NT2/D1 (cell line): ENCODE measurements at regions not wholly inside any gene's neighbourhood (a gene's known extent, or its start where the extent isn't known, plus 50 kb on each side); places are given as distances from the start of the nearest gene placed in this dataset.

Source experiments
- DNase-seq: peaks from one replicate; pipeline ENCODE4 v3.0.0-alpha.2; 2011; ENCODE audit warnings: low read depth, low spot score
- H3K27me3 ChIP-seq: 2 replicates; pipeline ENCODE4 v1.6.0; 2011; ENCODE audit warnings: mild to moderate bottlenecking; ENCODE audit not compliant: insufficient read length, insufficient read depth
- H3K36me3 ChIP-seq: 2 replicates; pipeline ENCODE4 v1.6.1; 2011; ENCODE audit warnings: mild to moderate bottlenecking, low read length, mixed read lengths; ENCODE audit not compliant: insufficient read depth, insufficient read length
- H3K4me1 ChIP-seq: 2 replicates; pipeline ENCODE4 v1.5.1; 2011; ENCODE audit not compliant: insufficient read depth, insufficient read length
- H3K4me3 ChIP-seq: 2 replicates; pipeline ENCODE4 v1.5.1; 2011; ENCODE audit warnings: low read depth; ENCODE audit not compliant: insufficient read length
- H3K9ac ChIP-seq: 2 replicates; pipeline ENCODE4 v1.6.0; 2011; ENCODE audit warnings: low read depth; ENCODE audit not compliant: insufficient read length
- H3K9me3 ChIP-seq: 2 replicates; pipeline ENCODE4 v1.5.1; 2011; ENCODE audit warnings: mild to moderate bottlenecking, low read length; ENCODE audit not compliant: insufficient read depth
- SUZ12 ChIP-seq: IDR thresholded peaks from 2 replicates; pipeline ENCODE4 v1.6.1; 2011; ENCODE audit not compliant: insufficient read length, insufficient read depth; ENCODE audit errors: extremely low read depth
- YY1 ChIP-seq: IDR thresholded peaks from 2 replicates; pipeline ENCODE4 v1.6.1; 2011; ENCODE audit not compliant: insufficient read length, insufficient read depth
- ZNF274 ChIP-seq: IDR thresholded peaks from 2 replicates; pipeline ENCODE4 v1.6.1; 2011; ENCODE audit warnings: mild to moderate bottlenecking, low read depth, low read length

DNA sequence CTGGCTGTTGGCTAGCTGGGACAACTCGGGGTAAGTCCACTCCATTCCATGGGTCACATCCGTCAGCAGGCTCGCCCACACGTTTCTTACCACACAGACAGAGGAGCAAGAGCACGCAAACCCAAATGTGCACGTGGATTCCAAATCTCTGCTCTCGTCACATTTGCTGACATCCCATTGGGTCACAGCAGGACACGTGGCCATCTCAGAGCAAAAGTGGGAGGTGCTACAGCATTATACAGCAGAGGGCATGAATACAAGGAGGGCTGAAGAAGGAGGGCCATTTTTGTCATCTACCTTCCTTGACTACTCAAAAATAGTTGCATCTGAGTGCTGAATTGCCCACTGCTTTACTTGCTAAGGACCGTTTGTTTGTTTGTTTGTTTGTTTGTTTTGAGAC, 84.7 kb downstream of the RBBP6 start:
- H3K4me3 ChIP-seq = no peak overlapping the region

DNA sequence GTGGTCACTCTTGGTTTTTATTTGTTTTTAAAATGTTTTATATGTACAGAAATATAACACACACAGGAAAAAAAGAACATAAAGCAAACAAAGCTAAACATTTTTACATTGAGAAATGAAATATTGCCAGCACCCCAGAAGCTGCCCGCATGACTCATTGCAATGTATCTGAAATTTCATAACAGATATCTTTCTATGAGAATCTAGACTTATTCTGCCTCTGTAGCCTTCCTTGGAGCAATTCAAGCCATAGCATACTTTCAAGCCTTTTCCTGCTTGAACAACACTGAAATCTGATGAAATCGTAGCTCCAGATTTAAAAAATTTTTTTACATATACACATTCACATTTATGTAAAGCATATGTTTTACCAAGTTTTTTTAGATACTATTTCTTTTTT, 86.9 kb downstream of the RBBP6 start:
- H3K9me3 ChIP-seq = 0 out of 2 replicates have a peak, but pooled peaks cover 8% of the 10 kb centered on the region
- TF ChIP-seq ZNF274 = no peak
- TF ChIP-seq YY1 = no peak
- no peak for TF ChIP-seq SUZ12
- no peaks in the 10 kb centered on the region for H3K27me3 ChIP-seq
- H3K9ac ChIP-seq = no peak overlapping the region
- no peaks in the 10 kb centered on the region for H3K36me3 ChIP-seq
- no peak overlapping the region for H3K4me3 ChIP-seq
- peaks cover 3% of the 10 kb centered on the region for H3K4me1 ChIP-seq
- no peak for DNase-seq

More for the DNA sequence above, 84.7 kb downstream of the RBBP6 start:
- H3K27me3 ChIP-seq = no peaks in the 10 kb centered on the region
- no peaks in the 10 kb centered on the region for H3K36me3 ChIP-seq
- H3K9me3 ChIP-seq = no peaks in the 10 kb centered on the region
- TF ChIP-seq SUZ12 = no peak
- no peak for TF ChIP-seq YY1
- TF ChIP-seq ZNF274 = no peak
- peaks cover 3% of the 10 kb centered on the region for H3K4me1 ChIP-seq
- DNase-seq = no peak
- no peak overlapping the region for H3K9ac ChIP-seq

- no peak overlapping the region for H3K4me3 ChIP-seq
- H3K9me3 ChIP-seq = 0 out of 2 replicates have a peak, but pooled peaks cover 5% of the 10 kb centered on the region
- TF ChIP-seq SUZ12 (no peak), YY1 (no peak), ZNF274 (no peak)
- no peaks in the 10 kb centered on the region for H3K27me3 ChIP-seq
- DNase-seq = no peak
- no peaks in the 10 kb centered on the region for H3K36me3 ChIP-seq
- no peak overlapping the region for H3K9ac ChIP-seq
- H3K4me1 ChIP-seq = no peaks in the 10 kb centered on the region
Observed at GRCh38 chr16:24634919-24635318, 94.5 kb upstream of the TNRC6A start.

DNA sequence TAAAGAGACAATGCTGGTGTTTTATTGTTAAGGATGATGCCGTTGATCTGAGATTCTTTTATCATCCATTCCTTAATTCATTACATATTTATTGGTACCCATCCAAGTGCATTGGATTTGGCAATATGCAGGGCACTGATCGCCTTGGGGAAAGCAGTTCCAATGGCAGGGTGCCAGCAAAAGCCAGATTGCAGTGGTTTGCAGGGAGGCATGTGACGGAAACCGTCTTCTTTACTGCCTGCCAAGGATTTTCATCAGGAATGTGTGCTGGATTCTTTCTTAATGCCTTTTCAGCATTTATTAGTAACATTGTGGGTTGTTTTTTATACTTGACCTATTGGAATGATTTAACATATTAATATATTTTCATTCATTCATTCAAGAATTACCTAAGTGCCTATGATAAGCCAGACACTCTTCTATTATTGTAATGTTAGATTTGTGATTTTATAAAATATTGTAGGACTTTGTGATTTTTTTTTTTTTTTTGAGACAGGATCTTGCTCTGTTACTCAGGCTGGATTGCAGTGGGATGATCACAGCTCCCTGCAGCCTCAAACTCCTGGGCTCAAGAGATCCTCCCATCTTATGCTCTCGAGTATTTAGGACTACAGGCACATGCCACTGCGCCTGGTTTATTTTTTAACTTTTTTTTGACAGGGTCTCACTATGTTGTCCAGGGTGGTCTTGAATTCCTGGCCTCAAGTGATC, 93.4 kb upstream of the TNRC6A start:
- no peak overlapping the region for H3K4me3 ChIP-seq
- no peak overlapping the region for H3K9ac ChIP-seq
- no peak for DNase-seq
- TF ChIP-seq SUZ12 (no peak), ZNF274 (no peak), YY1 (no peak)
- H3K4me1 ChIP-seq = no peaks in the 10 kb centered on the region
- H3K27me3 ChIP-seq = no peaks in the 10 kb centered on the region
- no peaks in the 10 kb centered on the region for H3K36me3 ChIP-seq
- H3K9me3 ChIP-seq = no peaks in the 10 kb centered on the region

GRCh38 chr16:24639769-24640168, 89.7 kb upstream of the TNRC6A start:
- H3K9ac ChIP-seq = no peak overlapping the region

DNA sequence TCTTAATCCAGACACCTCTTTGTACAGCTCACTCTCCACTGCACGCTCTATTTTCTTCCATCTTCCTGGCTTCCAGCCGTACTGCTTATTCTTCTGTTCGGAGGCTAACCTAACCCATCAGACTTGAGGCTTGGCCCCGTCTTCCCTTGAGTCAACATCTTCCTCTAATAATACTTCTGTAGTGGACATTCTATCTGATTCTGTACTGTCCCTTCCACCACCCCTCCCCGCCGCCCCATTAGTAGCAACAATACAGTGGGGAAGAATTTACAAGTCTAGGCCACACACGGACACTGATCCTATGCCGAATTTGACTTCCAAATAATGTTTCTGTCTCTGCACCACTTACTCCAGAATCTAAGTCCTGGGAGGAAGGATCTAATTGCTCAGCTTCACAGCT, 86.0 kb upstream of the TNRC6A start:
- no peak for DNase-seq
- no peaks in the 10 kb centered on the region for H3K4me1 ChIP-seq
- no peaks in the 10 kb centered on the region for H3K9me3 ChIP-seq
- no peak overlapping the region for H3K9ac ChIP-seq
- no peak overlapping the region for H3K4me3 ChIP-seq
- no peak for TF ChIP-seq YY1
- no peak for TF ChIP-seq ZNF274
- H3K36me3 ChIP-seq = no peaks in the 10 kb centered on the region
- H3K27me3 ChIP-seq = no peaks in the 10 kb centered on the region

More at GRCh38 chr16:24639769-24640168, 89.7 kb upstream of the TNRC6A start:
- TF ChIP-seq YY1 (no peak), ZNF274 (no peak), SUZ12 (no peak)
- no peaks in the 10 kb centered on the region for H3K9me3 ChIP-seq
- DNase-seq = no peak
- no peaks in the 10 kb centered on the region for H3K27me3 ChIP-seq
- no peaks in the 10 kb centered on the region for H3K4me1 ChIP-seq
- H3K36me3 ChIP-seq = no peaks in the 10 kb centered on the region
- no peak overlapping the region for H3K4me3 ChIP-seq

GRCh38 chr16:24645739-24646645, 83.5 kb upstream of the TNRC6A start:
- Histone ChIP-seq H3K9ac (no peak overlapping the region), H3K27me3 (no peaks in the 10 kb centered on the region), H3K4me3 (no peak overlapping the region), H3K9me3 (no peaks in the 10 kb centered on the region), H3K36me3 (no peaks in the 10 kb centered on the region), H3K4me1 (no peaks in the 10 kb centered on the region)
- DNase-seq = no peak
- TF ChIP-seq SUZ12 = no peak
- no peak for TF ChIP-seq YY1
